ENCODE measurements at regions not wholly inside any gene's neighbourhood (a gene's known extent, or its start where the extent isn't known, plus 50 kb on each side); places are given as distances from the start of the nearest gene placed in this dataset.

GRCh38 chr13:105272660-105273631, 1262.5 kb downstream of the EFNB2 start:
- DNase-seq: no peak

- no peak for DNase-seq
These were observed 1268.8 kb downstream of the EFNB2 start for GRCh38 chr13:105266615-105267014.

- DNase-seq: no peak
These were observed 1272.9 kb downstream of the EFNB2 start for GRCh38 chr13:105262579-105262978.

GRCh38 chr13:105259426-105259825, 1276.0 kb downstream of the EFNB2 start:
- no peak for DNase-seq

- DNase-seq: no peak
These were observed 1280.0 kb downstream of the EFNB2 start for GRCh38 chr13:105255472-105255871.

GRCh38 chr13:105251293-105251692, 1284.2 kb downstream of the EFNB2 start:
- no peak for DNase-seq

GRCh38 chr13:105247830-105248229, 1287.6 kb downstream of the EFNB2 start:
- no peak for DNase-seq

- DNase-seq: no peak
These were observed 1295.1 kb downstream of the EFNB2 start for GRCh38 chr13:105240371-105240770.

- no peak for DNase-seq
These were observed 1303.0 kb downstream of the EFNB2 start for GRCh38 chr13:105232439-105232838.

GRCh38 chr13:105232006-105232405, 1303.5 kb downstream of the EFNB2 start:
- DNase-seq: no peak

GRCh38 chr13:105231579-105231978, 1303.9 kb downstream of the EFNB2 start:
- no peak for DNase-seq

GRCh38 chr13:105220881-105221280, 1314.6 kb downstream of the EFNB2 start:
- no peak for DNase-seq

GRCh38 chr13:105220063-105220462, 1315.4 kb downstream of the EFNB2 start:
- no peak for DNase-seq

- DNase-seq: no peak
These were observed 1315.8 kb downstream of the EFNB2 start for GRCh38 chr13:105219651-105220050.

- DNase-seq: no peak
These were observed 1322.0 kb downstream of the EFNB2 start for GRCh38 chr13:105213512-105213911.

GRCh38 chr13:105207572-105208293, 1327.7 kb downstream of the EFNB2 start:
- no peak for DNase-seq

GRCh38 chr13:105202354-105202753, 1333.1 kb downstream of the EFNB2 start:
- no peak for DNase-seq

GRCh38 chr13:105201351-105201750, 1334.1 kb downstream of the EFNB2 start:
- DNase-seq: no peak

GRCh38 chr13:105200181-105200580, 1335.3 kb downstream of the EFNB2 start:
- no peak for DNase-seq

- no peak for DNase-seq
These were observed 1339.4 kb downstream of the EFNB2 start for GRCh38 chr13:105196052-105196451.

GRCh38 chr13:105193026-105193425, 1342.4 kb downstream of the EFNB2 start:
- DNase-seq: no peak

GRCh38 chr13:105184201-105184600, 1351.3 kb downstream of the EFNB2 start:
- DNase-seq: no peak

GRCh38 chr13:105177265-105177900, 1358.1 kb downstream of the EFNB2 start:
- no peak for DNase-seq

Data from femur (tissue), 1 donor.